ENCODE measurements at regions not wholly inside any gene's neighbourhood (a gene's known extent, or its start where the extent isn't known, plus 50 kb on each side); places are given as distances from the start of the nearest gene placed in this dataset.
"Not testable (repeated sequence)": the region's sequence is repeated elsewhere in the genome, so short reads cannot be mapped to it uniquely, and the experiment has no call there.

- no peak for FAIRE-seq
Observed at GRCh38 chr18:60123031-60123430, 223.2 kb downstream of the PMAIP1 start.

GRCh38 chr18:60122339-60122738 is 222.5 kb downstream of the PMAIP1 start:
- no peak for FAIRE-seq

GRCh38 chr18:60120231-60120750 is 220.5 kb downstream of the PMAIP1 start:
- FAIRE-seq, result no peak

- FAIRE-seq, result no peak
Observed at GRCh38 chr18:60117321-60117720, 217.5 kb downstream of the PMAIP1 start.

- no peak for FAIRE-seq
Observed at GRCh38 chr18:60113396-60113795, 213.6 kb downstream of the PMAIP1 start.

GRCh38 chr18:60112369-60112768 is 212.6 kb downstream of the PMAIP1 start:
- no peak for FAIRE-seq

- no peak for FAIRE-seq
Observed at GRCh38 chr18:60111525-60111924, 211.7 kb downstream of the PMAIP1 start.

- no peak for FAIRE-seq
Observed at GRCh38 chr18:60110836-60111235, 211.0 kb downstream of the PMAIP1 start.

- FAIRE-seq, result no peak
Observed at GRCh38 chr18:60100778-60101177, 201.0 kb downstream of the PMAIP1 start.

- FAIRE-seq, result no peak
Observed at GRCh38 chr18:60099709-60100108, 199.9 kb downstream of the PMAIP1 start.

GRCh38 chr18:60096428-60096827 is 196.6 kb downstream of the PMAIP1 start:
- FAIRE-seq, result no peak

- no peak for FAIRE-seq
Observed at GRCh38 chr18:60092073-60092472, 192.3 kb downstream of the PMAIP1 start.

- no peak for FAIRE-seq
Observed at GRCh38 chr18:60090170-60090569, 190.4 kb downstream of the PMAIP1 start.

GRCh38 chr18:60082790-60083189 is 183.0 kb downstream of the PMAIP1 start:
- no peak for FAIRE-seq

- FAIRE-seq, result no peak
Observed at GRCh38 chr18:60082282-60082681, 182.5 kb downstream of the PMAIP1 start.

GRCh38 chr18:60075477-60075876 is 175.7 kb downstream of the PMAIP1 start:
- no peak for FAIRE-seq

- FAIRE-seq, result no peak
Observed at GRCh38 chr18:60070631-60071030, 170.8 kb downstream of the PMAIP1 start.

GRCh38 chr18:60069145-60069544 is 169.3 kb downstream of the PMAIP1 start:
- no peak for FAIRE-seq

- FAIRE-seq, result no peak
Observed at GRCh38 chr18:60067426-60068210, 167.8 kb downstream of the PMAIP1 start.

GRCh38 chr18:60066219-60066975 is 166.6 kb downstream of the PMAIP1 start:
- no peak for FAIRE-seq

- no peak for FAIRE-seq
Observed at GRCh38 chr18:60064271-60064670, 164.5 kb downstream of the PMAIP1 start.

- FAIRE-seq, result not testable (repeated sequence)
Observed at GRCh38 chr18:60062831-60063230, 163.0 kb downstream of the PMAIP1 start.

- no peak for FAIRE-seq
Observed at GRCh38 chr18:60062396-60062795, 162.6 kb downstream of the PMAIP1 start.

- FAIRE-seq, result no peak
Observed at GRCh38 chr18:60060578-60060977, 160.8 kb downstream of the PMAIP1 start.

All from TTC549 (cell line).